Caco-2 (cell line): ENCODE measurements at regions not wholly inside any gene's neighbourhood (a gene's known extent, or its start where the extent isn't known, plus 50 kb on each side); places are given as distances from the start of the nearest gene placed in this dataset.

Source experiments
- BruUV-seq: library from RNA; stranded (reverse); fragments of 400-500 nt; replicated peaks from 2 replicates; lab custom pipeline; 2021; lab: Mats Ljungman, UMichigan
- CTCF ChIA-PET: fragments of 300-600 bp; sonication (Branson Sonifier 250); formaldehyde crosslinking; loops from one replicate; lab custom pipeline; 2022; ENCODE audit warnings: antibody characterized with exemption; lab: Charles Lee
- POLR2A ChIA-PET: fragments of 300-600 bp; sonication (Branson Sonifier 250); formaldehyde crosslinking; loops from one replicate; lab custom pipeline; 2022; ENCODE audit warnings: antibody characterized with exemption; lab: Charles Lee
- DNase-seq, 2 experiments: peaks; one replicate each; pipeline versions ENCODE4 v3.0.0 to v3.0.0-alpha.2; 2020 to 2022
- H3K27me3 ChIP-seq: replicated peaks from 2 replicates; pipeline ENCODE4 v1.6.0; 2011; ENCODE audit warnings: low read length; ENCODE audit not compliant: control insufficient read depth, insufficient read depth
- H3K36me3 ChIP-seq: 2 replicates; pipeline ENCODE4 v1.5.1; 2011; ENCODE audit warnings: low read length; ENCODE audit not compliant: control insufficient read depth, insufficient read depth
- H3K4me1 ChIP-seq: fragments of 250-450 bp; sonication (Bioruptor Pico); 2 replicates; pipeline ENCODE4 v1.5.1; 2020; ENCODE audit warnings: mild to moderate bottlenecking
- H3K4me3 ChIP-seq: 2 replicates; pipeline ENCODE4 v1.5.1; 2011; ENCODE audit warnings: low read depth, mild to moderate bottlenecking, control low read depth, low read length
- H3K9me3 ChIP-seq: fragments of 250-450 bp; sonication (Bioruptor Pico); 2 replicates; pipeline ENCODE4 v1.5.1; 2020; ENCODE audit warnings: mild to moderate bottlenecking, moderate library complexity
- H3K27ac Mint-ChIP-seq: one replicate; pipeline ENCODE4 v1.8.0; 2022; ENCODE audit warnings: mixed read lengths; ENCODE audit not compliant: unreplicated experiment
- H3K27me3 Mint-ChIP-seq: one replicate; pipeline ENCODE4 v1.8.0; 2022; ENCODE audit warnings: mixed read lengths; ENCODE audit not compliant: insufficient read depth, unreplicated experiment
- H3K36me3 Mint-ChIP-seq: one replicate; pipeline ENCODE4 v1.8.0; 2022; ENCODE audit warnings: mild to moderate bottlenecking, mixed read lengths; ENCODE audit not compliant: insufficient read depth, unreplicated experiment
- H3K4me1 Mint-ChIP-seq: one replicate; pipeline ENCODE4 v1.8.0; 2022; ENCODE audit warnings: low read depth, mixed read lengths; ENCODE audit not compliant: unreplicated experiment
- H3K4me3 Mint-ChIP-seq: one replicate; pipeline ENCODE4 v1.8.0; 2022; ENCODE audit warnings: mild to moderate bottlenecking, moderate library complexity, mixed read lengths; ENCODE audit not compliant: unreplicated experiment
- H3K9me3 Mint-ChIP-seq: one replicate; pipeline ENCODE4 v1.8.0; 2022; ENCODE audit warnings: mixed read lengths; ENCODE audit not compliant: unreplicated experiment
- intact Hi-C: fragments of 100-400 bp; cut with micrococcal nuclease; formaldehyde crosslinking; loops from one replicate; pipeline ENCODE4 v1.10.0; 2022; ENCODE audit not compliant: unreplicated experiment
- TF ChIP-seq, protein P1 (sequence below), 2 experiments: fragments of 200-600 bp in 1 of 2; IDR thresholded peaks; 1 replicate in 1 of 2; 2 replicates in 1 of 2; pipeline versions ENCODE4 v1.5.1 to v1.8.0; 2011 to 2022; ENCODE audit warnings: antibody characterized with exemption in 1 of 2, control low read depth in 1 of 2, inconsistent platforms in 1 of 2, low read depth in 1 of 2, low read length in 1 of 2, mild to moderate bottlenecking in 1 of 2, moderate library complexity in 1 of 2; ENCODE audit not compliant: insufficient read depth in 1 of 2, severe bottlenecking in 1 of 2, unreplicated experiment in 1 of 2

DNA sequence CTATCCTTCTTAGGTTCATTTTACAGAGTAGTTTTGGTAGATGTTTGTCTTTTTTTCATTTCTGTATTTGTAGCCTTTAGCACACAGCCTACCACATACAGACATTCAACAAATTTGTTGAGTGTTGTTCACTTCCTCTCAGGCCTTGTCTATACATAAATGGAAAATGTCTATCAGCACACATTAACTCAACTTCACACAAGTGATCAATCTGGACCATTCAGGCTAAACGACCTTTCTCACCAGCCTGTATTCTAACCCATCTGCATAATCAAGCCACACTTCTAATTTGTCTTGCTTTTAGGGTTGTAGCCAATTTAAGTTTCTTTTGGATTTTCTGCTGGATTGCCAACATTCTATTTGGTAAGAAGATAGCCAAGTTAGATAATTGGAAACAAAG lies 59.9 kb upstream of the DARS1 start:
- POLR2A ChIA-PET: no interaction called here
- no peak overlapping the region for H3K4me3 Mint-ChIP-seq

More for the DNA sequence above, 59.9 kb upstream of the DARS1 start:
- Histone ChIP-seq H3K9me3 (no peaks in the 10 kb centered on the region), H3K36me3 (no peaks in the 10 kb centered on the region), H3K4me3 (no peak overlapping the region), H3K4me1 (no peaks in the 10 kb centered on the region), H3K27me3 (no peaks in the 10 kb centered on the region)
- CTCF ChIA-PET: no interaction called here
- no peaks in the 10 kb centered on the region for H3K36me3 Mint-ChIP-seq
- no TSS peak for BruUV-seq
- H3K4me1 Mint-ChIP-seq: no peaks in the 10 kb centered on the region
- no peaks in the 10 kb centered on the region for H3K27me3 Mint-ChIP-seq
- no peak for DNase-seq
- intact Hi-C loops: no loop called here
- no peaks in the 10 kb centered on the region for H3K9me3 Mint-ChIP-seq
- no peak overlapping the region for H3K27ac Mint-ChIP-seq
- TF ChIP-seq, protein P1, sequence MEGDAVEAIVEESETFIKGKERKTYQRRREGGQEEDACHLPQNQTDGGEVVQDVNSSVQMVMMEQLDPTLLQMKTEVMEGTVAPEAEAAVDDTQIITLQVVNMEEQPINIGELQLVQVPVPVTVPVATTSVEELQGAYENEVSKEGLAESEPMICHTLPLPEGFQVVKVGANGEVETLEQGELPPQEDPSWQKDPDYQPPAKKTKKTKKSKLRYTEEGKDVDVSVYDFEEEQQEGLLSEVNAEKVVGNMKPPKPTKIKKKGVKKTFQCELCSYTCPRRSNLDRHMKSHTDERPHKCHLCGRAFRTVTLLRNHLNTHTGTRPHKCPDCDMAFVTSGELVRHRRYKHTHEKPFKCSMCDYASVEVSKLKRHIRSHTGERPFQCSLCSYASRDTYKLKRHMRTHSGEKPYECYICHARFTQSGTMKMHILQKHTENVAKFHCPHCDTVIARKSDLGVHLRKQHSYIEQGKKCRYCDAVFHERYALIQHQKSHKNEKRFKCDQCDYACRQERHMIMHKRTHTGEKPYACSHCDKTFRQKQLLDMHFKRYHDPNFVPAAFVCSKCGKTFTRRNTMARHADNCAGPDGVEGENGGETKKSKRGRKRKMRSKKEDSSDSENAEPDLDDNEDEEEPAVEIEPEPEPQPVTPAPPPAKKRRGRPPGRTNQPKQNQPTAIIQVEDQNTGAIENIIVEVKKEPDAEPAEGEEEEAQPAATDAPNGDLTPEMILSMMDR (IDR thresholded peaks at IDR 0.05; ENCODE audit: insufficient read depth in 1 of 2, low read depth in 1 of 2, low read length in 1 of 2, severe bottlenecking in 1 of 2, unreplicated experiment in 1 of 2): no peak
